ENCODE measurements at regions not wholly inside any gene's neighbourhood (a gene's known extent, or its start where the extent isn't known, plus 50 kb on each side); places are given as distances from the start of the nearest gene placed in this dataset.

DNA sequence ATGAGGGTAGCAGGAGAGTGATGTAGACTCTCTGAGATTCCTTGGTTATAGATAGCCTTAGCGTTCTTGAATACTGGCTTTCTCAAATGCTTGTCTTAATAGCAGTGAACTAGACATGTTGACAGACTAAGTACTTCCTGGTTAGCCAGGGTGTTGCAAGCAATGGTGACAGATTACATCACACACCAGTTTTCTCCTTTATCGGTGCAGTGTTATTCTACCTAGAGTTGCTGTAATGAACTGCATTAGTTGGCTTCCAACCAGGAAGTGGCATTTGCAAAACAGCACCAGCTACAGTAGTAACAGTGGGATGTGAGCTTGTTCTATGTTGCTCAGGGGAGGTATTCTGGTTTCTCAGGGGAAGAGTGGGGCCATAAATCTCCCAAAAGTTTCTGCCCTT lies 582.2 kb upstream of the DDX18 start:
- Mint-ChIP-seq H3K4me3 (ENCODE audit: unreplicated experiment) (no peak overlapping the region), H3K27me3 (ENCODE audit: low read depth, unreplicated experiment) (no peaks in the 10 kb centered on the region), H3K9me3 (ENCODE audit: unreplicated experiment) (peaks cover 11% of the 10 kb centered on the region), H3K27ac (ENCODE audit: unreplicated experiment) (no peak overlapping the region), H3K36me3 (ENCODE audit: low read depth, unreplicated experiment) (no peaks in the 10 kb centered on the region), H3K4me1 (ENCODE audit: low read depth, unreplicated experiment) (peaks cover 1% of the 10 kb centered on the region)
- Histone ChIP-seq H3K27me3 (ENCODE audit: insufficient read depth, low read length) (no peaks in the 10 kb centered on the region), H3K79me2 (ENCODE audit: insufficient read depth, low read length) (no peaks in the 10 kb centered on the region), H3K36me3 (ENCODE audit: insufficient read depth, low read length) (no peaks in the 10 kb centered on the region), H4K20me1 (ENCODE audit: insufficient read depth, low read length) (no peaks in the 10 kb centered on the region), H3K27ac (ENCODE audit: low read depth, low read length) (no peak overlapping the region), H3K4me2 (ENCODE audit: low read length) (no peak overlapping the region), H3K4me3 (ENCODE audit: insufficient read depth, low read depth, low read length) (no peak overlapping the region), H3K9me3 (ENCODE audit: insufficient read depth, low read depth, low read length) (peaks cover 5% of the 10 kb centered on the region), H3K9ac (ENCODE audit: low read length) (no peak overlapping the region), H2AFZ (ENCODE audit: low read depth, low read length) (no peak overlapping the region), H3K4me1 (ENCODE audit: insufficient read depth, low read length) (no peaks in the 10 kb centered on the region)
- FAIRE-seq, result no peak
- TF ChIP-seq EZH2 (IDR thresholded peaks at IDR 0.05; ENCODE audit: insufficient read depth, low read length), result no peak
- TF ChIP-seq, protein P1, sequence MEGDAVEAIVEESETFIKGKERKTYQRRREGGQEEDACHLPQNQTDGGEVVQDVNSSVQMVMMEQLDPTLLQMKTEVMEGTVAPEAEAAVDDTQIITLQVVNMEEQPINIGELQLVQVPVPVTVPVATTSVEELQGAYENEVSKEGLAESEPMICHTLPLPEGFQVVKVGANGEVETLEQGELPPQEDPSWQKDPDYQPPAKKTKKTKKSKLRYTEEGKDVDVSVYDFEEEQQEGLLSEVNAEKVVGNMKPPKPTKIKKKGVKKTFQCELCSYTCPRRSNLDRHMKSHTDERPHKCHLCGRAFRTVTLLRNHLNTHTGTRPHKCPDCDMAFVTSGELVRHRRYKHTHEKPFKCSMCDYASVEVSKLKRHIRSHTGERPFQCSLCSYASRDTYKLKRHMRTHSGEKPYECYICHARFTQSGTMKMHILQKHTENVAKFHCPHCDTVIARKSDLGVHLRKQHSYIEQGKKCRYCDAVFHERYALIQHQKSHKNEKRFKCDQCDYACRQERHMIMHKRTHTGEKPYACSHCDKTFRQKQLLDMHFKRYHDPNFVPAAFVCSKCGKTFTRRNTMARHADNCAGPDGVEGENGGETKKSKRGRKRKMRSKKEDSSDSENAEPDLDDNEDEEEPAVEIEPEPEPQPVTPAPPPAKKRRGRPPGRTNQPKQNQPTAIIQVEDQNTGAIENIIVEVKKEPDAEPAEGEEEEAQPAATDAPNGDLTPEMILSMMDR (IDR thresholded peaks at IDR 0.05; ENCODE audit: insufficient read depth, low read depth, low read length), result no peak
- no peak for DNase-seq (ENCODE audit: low read depth)

DNA sequence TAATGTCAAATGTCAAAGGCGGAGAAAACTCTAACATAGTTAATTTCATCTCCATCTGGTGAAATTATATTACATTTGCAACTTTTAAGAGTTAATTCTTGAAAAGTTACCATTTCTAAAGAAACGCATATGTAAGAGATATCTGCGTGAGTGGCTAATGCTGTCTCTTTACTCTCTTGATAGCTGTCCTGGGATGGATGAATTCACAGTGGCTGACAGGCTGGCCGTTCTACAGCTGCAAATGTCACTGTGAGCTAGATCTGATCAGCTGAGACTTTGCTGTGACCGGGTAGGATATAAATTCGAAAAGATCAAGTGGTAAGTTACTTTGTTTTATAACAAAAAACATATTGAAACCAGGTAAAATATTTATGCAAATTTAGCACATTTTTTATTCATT lies 557.1 kb upstream of the DDX18 start:
- no peak overlapping the region for H3K9ac ChIP-seq (ENCODE audit: low read length)
- no peaks in the 10 kb centered on the region for H3K4me1 ChIP-seq (ENCODE audit: insufficient read depth, low read length)
- Mint-ChIP-seq H3K27ac (ENCODE audit: unreplicated experiment) (no peak overlapping the region), H3K4me3 (ENCODE audit: unreplicated experiment) (no peak overlapping the region), H3K9me3 (ENCODE audit: unreplicated experiment) (no peaks in the 10 kb centered on the region), H3K36me3 (ENCODE audit: low read depth, unreplicated experiment) (no peaks in the 10 kb centered on the region), H3K4me1 (ENCODE audit: low read depth, unreplicated experiment) (peaks cover 1% of the 10 kb centered on the region), H3K27me3 (ENCODE audit: low read depth, unreplicated experiment) (no peaks in the 10 kb centered on the region)
- no peaks in the 10 kb centered on the region for H3K36me3 ChIP-seq (ENCODE audit: insufficient read depth, low read length)
- no peak overlapping the region for H3K4me2 ChIP-seq (ENCODE audit: low read length)
- DNase-seq (ENCODE audit: low read depth), result no peak
- TF ChIP-seq EZH2 (IDR thresholded peaks at IDR 0.05; ENCODE audit: insufficient read depth, low read length), result no peak
- TF ChIP-seq, protein P1 (IDR thresholded peaks at IDR 0.05; ENCODE audit: insufficient read depth, low read depth, low read length), result no peak
- H3K27ac ChIP-seq (ENCODE audit: low read depth, low read length), result no peak overlapping the region
- no peaks in the 10 kb centered on the region for H3K9me3 ChIP-seq (ENCODE audit: insufficient read depth, low read depth, low read length)
- no peaks in the 10 kb centered on the region for H3K27me3 ChIP-seq (ENCODE audit: insufficient read depth, low read length)
- H2AFZ ChIP-seq (ENCODE audit: low read depth, low read length), result no peak overlapping the region
- H4K20me1 ChIP-seq (ENCODE audit: insufficient read depth, low read length), result no peaks in the 10 kb centered on the region
- no peaks in the 10 kb centered on the region for H3K79me2 ChIP-seq (ENCODE audit: insufficient read depth, low read length)
- H3K4me3 ChIP-seq (ENCODE audit: insufficient read depth, low read depth, low read length), result no peak overlapping the region
- FAIRE-seq, result no peak

DNA sequence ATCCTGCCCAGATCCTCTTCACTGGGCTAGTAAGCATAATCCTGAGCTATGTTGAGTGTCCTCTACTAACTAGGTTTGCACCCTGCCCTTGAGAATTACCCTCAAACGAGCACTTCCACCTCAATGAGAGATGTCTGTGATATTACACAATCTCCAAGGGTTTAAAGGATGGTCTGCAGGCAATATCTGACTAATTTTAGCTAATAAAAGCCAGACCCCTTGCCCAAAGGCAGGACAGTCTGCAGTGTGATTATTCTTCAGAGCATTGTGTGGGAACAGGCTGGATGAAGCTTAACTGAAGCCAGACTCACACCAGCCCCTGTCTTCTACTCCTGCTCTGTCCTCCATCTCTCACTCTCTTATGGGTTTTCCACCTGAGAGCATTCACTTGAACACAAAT lies 544.9 kb upstream of the DDX18 start:
- Histone ChIP-seq H3K4me1 (ENCODE audit: insufficient read depth, low read length) (no peaks in the 10 kb centered on the region), H3K27me3 (ENCODE audit: insufficient read depth, low read length) (no peaks in the 10 kb centered on the region), H3K9ac (ENCODE audit: low read length) (no peak overlapping the region), H2AFZ (ENCODE audit: low read depth, low read length) (no peak overlapping the region), H3K4me2 (ENCODE audit: low read length) (no peak overlapping the region), H4K20me1 (ENCODE audit: insufficient read depth, low read length) (no peaks in the 10 kb centered on the region), H3K27ac (ENCODE audit: low read depth, low read length) (no peak overlapping the region), H3K9me3 (ENCODE audit: insufficient read depth, low read depth, low read length) (peaks cover 3% of the 10 kb centered on the region), H3K79me2 (ENCODE audit: insufficient read depth, low read length) (no peaks in the 10 kb centered on the region), H3K36me3 (ENCODE audit: insufficient read depth, low read length) (no peaks in the 10 kb centered on the region), H3K4me3 (ENCODE audit: insufficient read depth, low read depth, low read length) (no peak overlapping the region)
- no peak for FAIRE-seq
- Mint-ChIP-seq H3K27ac (ENCODE audit: unreplicated experiment) (no peak overlapping the region), H3K4me3 (ENCODE audit: unreplicated experiment) (no peak overlapping the region), H3K27me3 (ENCODE audit: low read depth, unreplicated experiment) (peaks cover 3% of the 10 kb centered on the region), H3K36me3 (ENCODE audit: low read depth, unreplicated experiment) (no peaks in the 10 kb centered on the region), H3K4me1 (ENCODE audit: low read depth, unreplicated experiment) (peaks cover 8% of the 10 kb centered on the region), H3K9me3 (ENCODE audit: unreplicated experiment) (peaks cover 4% of the 10 kb centered on the region)
- TF ChIP-seq, protein P1 (IDR thresholded peaks at IDR 0.05; ENCODE audit: insufficient read depth, low read depth, low read length), result no peak
- no peak for TF ChIP-seq EZH2 (IDR thresholded peaks at IDR 0.05; ENCODE audit: insufficient read depth, low read length)
- no peak for DNase-seq (ENCODE audit: low read depth)
